ENCODE measurements at regions not wholly inside any gene's neighbourhood (a gene's known extent, or its start where the extent isn't known, plus 50 kb on each side); places are given as distances from the start of the nearest gene placed in this dataset.

- no peak for TF ChIP-seq CTCF (IDR thresholded peaks at IDR 0.05; ENCODE audit: low read depth, low read length)
- TF ChIP-seq EZH2phosphoT487 (IDR thresholded peaks at IDR 0.05; ENCODE audit: low read depth): no peak
These were observed 205.2 kb upstream of the ROBO2 start for GRCh38 chr3:76834657-76835056.

Data from OCI-LY3 (cell line).